ENCODE measurements at regions not wholly inside any gene's neighbourhood (a gene's known extent, or its start where the extent isn't known, plus 50 kb on each side); places are given as distances from the start of the nearest gene placed in this dataset.

DNA sequence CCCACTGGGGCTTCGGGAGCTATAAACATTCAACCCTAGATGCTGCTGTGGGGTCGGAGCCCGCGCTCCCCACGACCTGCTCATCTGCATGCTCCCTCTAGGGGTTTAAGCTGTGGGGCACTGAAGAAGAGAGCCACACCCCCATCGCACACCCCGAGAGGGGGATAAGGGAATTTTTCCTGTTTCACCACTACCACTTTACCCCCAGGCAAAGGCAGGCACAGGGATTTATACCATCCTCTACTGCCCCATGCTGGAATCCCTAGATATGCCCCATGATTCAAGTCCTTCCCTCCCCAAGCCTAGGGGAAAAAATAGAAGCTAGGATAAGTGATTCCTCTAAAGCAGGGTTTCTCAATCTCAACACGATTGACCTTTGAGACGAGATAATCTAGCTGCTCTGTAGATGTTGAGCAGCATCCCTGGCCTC lies 59.9 kb upstream of the CCDC60 start:
- no peak overlapping the region for H3K9ac ChIP-seq (ENCODE audit: low read depth in 1 of 2, low read length in 2 of 2)
- no peak overlapping the region for H3K4me3 ChIP-seq (ENCODE audit: low read depth in 1 of 3, low read length in 3 of 3)
- no peaks in the 10 kb centered on the region for H3K36me3 ChIP-seq (ENCODE audit: control insufficient read depth in 4 of 4, insufficient read depth in 3 of 4, low read depth in 1 of 4, low read length in 3 of 4)
- TF ChIP-seq EGR1 (IDR thresholded peaks at IDR 0.05; ENCODE audit: low read depth in 2 of 2) (no peak), TAF1 (conservative IDR thresholded peaks at IDR 0.05) (no peak), YY1 (IDR thresholded peaks at IDR 0.05) (no peak), JUND (IDR thresholded peaks at IDR 0.05) (no peak)
- TF ChIP-seq, protein P1, sequence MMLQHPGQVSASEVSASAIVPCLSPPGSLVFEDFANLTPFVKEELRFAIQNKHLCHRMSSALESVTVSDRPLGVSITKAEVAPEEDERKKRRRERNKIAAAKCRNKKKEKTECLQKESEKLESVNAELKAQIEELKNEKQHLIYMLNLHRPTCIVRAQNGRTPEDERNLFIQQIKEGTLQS (IDR thresholded peaks at IDR 0.05) = no peak
- TF ChIP-seq, protein P2, sequence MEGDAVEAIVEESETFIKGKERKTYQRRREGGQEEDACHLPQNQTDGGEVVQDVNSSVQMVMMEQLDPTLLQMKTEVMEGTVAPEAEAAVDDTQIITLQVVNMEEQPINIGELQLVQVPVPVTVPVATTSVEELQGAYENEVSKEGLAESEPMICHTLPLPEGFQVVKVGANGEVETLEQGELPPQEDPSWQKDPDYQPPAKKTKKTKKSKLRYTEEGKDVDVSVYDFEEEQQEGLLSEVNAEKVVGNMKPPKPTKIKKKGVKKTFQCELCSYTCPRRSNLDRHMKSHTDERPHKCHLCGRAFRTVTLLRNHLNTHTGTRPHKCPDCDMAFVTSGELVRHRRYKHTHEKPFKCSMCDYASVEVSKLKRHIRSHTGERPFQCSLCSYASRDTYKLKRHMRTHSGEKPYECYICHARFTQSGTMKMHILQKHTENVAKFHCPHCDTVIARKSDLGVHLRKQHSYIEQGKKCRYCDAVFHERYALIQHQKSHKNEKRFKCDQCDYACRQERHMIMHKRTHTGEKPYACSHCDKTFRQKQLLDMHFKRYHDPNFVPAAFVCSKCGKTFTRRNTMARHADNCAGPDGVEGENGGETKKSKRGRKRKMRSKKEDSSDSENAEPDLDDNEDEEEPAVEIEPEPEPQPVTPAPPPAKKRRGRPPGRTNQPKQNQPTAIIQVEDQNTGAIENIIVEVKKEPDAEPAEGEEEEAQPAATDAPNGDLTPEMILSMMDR (IDR thresholded peaks at IDR 0.05; ENCODE audit: low read depth, low read length, missing input control) = no peak
- 50% methylated on average over 9 of the region's 9 CpGs for WGBS
- H3K27me3 ChIP-seq (ENCODE audit: control insufficient read depth in 4 of 4, insufficient read depth in 4 of 4, low read length in 3 of 4) = peaks cover 0 to 3% (median 1%) of the 10 kb centered on the region in 4 donors
- H3K27ac ChIP-seq (ENCODE audit: low read depth in 1 of 2, low read length in 2 of 2) = no peak overlapping the region
- no peaks in the 10 kb centered on the region for H3K4me1 ChIP-seq (ENCODE audit: control insufficient read depth in 4 of 4, insufficient read depth in 4 of 4, low read length in 3 of 4)
- H3K9me3 ChIP-seq (ENCODE audit: control insufficient read depth in 4 of 4, low read length in 3 of 4) = no peaks in the 10 kb centered on the region
- DNase-seq (ENCODE audit: low spot score) = no peak

DNA sequence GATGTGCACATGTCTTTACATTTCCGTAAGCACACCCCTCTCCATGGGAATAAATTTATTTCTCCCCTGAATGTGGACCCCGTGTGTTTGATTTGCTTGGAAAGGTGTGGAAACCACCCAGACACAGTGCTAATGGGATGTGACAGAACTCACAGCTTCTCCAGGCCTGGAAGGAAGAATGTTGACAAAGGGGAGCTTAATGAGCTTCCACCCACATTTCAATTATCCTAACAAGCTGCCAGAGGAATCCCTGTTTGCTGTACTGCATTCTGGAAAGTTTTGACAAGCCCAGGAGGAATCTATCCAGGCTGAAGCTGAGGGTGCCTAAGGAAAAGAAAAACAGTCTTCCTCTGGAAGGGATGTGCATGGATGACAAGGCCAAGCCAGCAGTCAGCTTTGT lies 51.2 kb upstream of the CCDC60 start:
- Histone ChIP-seq H3K9ac (ENCODE audit: low read depth in 1 of 2, low read length in 2 of 2) (no peak overlapping the region), H3K36me3 (ENCODE audit: control insufficient read depth in 4 of 4, insufficient read depth in 3 of 4, low read depth in 1 of 4, low read length in 3 of 4) (no peaks in the 10 kb centered on the region), H3K27ac (ENCODE audit: low read depth in 1 of 2, low read length in 2 of 2) (no peak overlapping the region), H3K4me1 (ENCODE audit: control insufficient read depth in 4 of 4, insufficient read depth in 4 of 4, low read length in 3 of 4) (no peaks in the 10 kb centered on the region), H3K9me3 (ENCODE audit: control insufficient read depth in 4 of 4, low read length in 3 of 4) (peaks cover 0 to 2% (median 0%) of the 10 kb centered on the region in 4 donors), H3K27me3 (ENCODE audit: control insufficient read depth in 4 of 4, insufficient read depth in 4 of 4, low read length in 3 of 4) (peaks cover 0 to 4% (median 0%) of the 10 kb centered on the region in 4 donors), H3K4me3 (ENCODE audit: low read depth in 1 of 3, low read length in 3 of 3) (no peak overlapping the region)
- no peak for DNase-seq (ENCODE audit: low spot score)
- 54% methylated on average over 2 of the region's 2 CpGs for WGBS
- TF ChIP-seq, protein P2 (IDR thresholded peaks at IDR 0.05; ENCODE audit: low read depth, low read length, missing input control) = no peak
- TF ChIP-seq YY1 (IDR thresholded peaks at IDR 0.05) = no peak
- no peak for TF ChIP-seq TAF1 (conservative IDR thresholded peaks at IDR 0.05)
- TF ChIP-seq, protein P3, sequence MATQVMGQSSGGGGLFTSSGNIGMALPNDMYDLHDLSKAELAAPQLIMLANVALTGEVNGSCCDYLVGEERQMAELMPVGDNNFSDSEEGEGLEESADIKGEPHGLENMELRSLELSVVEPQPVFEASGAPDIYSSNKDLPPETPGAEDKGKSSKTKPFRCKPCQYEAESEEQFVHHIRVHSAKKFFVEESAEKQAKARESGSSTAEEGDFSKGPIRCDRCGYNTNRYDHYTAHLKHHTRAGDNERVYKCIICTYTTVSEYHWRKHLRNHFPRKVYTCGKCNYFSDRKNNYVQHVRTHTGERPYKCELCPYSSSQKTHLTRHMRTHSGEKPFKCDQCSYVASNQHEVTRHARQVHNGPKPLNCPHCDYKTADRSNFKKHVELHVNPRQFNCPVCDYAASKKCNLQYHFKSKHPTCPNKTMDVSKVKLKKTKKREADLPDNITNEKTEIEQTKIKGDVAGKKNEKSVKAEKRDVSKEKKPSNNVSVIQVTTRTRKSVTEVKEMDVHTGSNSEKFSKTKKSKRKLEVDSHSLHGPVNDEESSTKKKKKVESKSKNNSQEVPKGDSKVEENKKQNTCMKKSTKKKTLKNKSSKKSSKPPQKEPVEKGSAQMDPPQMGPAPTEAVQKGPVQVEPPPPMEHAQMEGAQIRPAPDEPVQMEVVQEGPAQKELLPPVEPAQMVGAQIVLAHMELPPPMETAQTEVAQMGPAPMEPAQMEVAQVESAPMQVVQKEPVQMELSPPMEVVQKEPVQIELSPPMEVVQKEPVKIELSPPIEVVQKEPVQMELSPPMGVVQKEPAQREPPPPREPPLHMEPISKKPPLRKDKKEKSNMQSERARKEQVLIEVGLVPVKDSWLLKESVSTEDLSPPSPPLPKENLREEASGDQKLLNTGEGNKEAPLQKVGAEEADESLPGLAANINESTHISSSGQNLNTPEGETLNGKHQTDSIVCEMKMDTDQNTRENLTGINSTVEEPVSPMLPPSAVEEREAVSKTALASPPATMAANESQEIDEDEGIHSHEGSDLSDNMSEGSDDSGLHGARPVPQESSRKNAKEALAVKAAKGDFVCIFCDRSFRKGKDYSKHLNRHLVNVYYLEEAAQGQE (IDR thresholded peaks at IDR 0.05) = no peak
- no peak for TF ChIP-seq EGR1 (IDR thresholded peaks at IDR 0.05; ENCODE audit: low read depth in 2 of 2)
- no peak for TF ChIP-seq NR2F2 (IDR thresholded peaks at IDR 0.05)
- TF ChIP-seq, protein P1 (IDR thresholded peaks at IDR 0.05) = no peak
- no peak for TF ChIP-seq SP1 (IDR thresholded peaks at IDR 0.05)
- TF ChIP-seq JUND (IDR thresholded peaks at IDR 0.05) = no peak
- no peak for TF ChIP-seq HNF4G (IDR thresholded peaks at IDR 0.05)
- TF ChIP-seq FOXA2 (IDR thresholded peaks at IDR 0.05) = no peak
- no peak for TF ChIP-seq HNF4A (conservative IDR thresholded peaks at IDR 0.05)
- no peak for TF ChIP-seq ZBTB33 (IDR thresholded peaks at IDR 0.05)
- TF ChIP-seq FOXA1 (IDR thresholded peaks at IDR 0.05) = no peak
- no peak for TF ChIP-seq MAX (IDR thresholded peaks at IDR 0.05)
